HG03135 (cell line): ENCODE measurements at regions not wholly inside any gene's neighbourhood (a gene's known extent, or its start where the extent isn't known, plus 50 kb on each side); places are given as distances from the start of the nearest gene placed in this dataset.

Source experiments
- ATAC-seq: cut with Tn5 transposase; IDR thresholded peaks from one replicate; pipeline ENCODE4 v1.9.1; 2021; ENCODE audit warnings: mild to moderate bottlenecking, moderate library complexity; ENCODE audit not compliant: unreplicated experiment

GRCh38 chr1:238099871-238100270, 209.1 kb upstream of the ZP4 start:
- ATAC-seq: no peak

GRCh38 chr1:238089615-238090014, 198.9 kb upstream of the ZP4 start:
- ATAC-seq: no peak

GRCh38 chr1:238088560-238089290, 198.0 kb upstream of the ZP4 start:
- ATAC-seq: no peak

GRCh38 chr1:238073991-238074390, 183.3 kb upstream of the ZP4 start:
- ATAC-seq: no peak

GRCh38 chr1:238071061-238071460, 180.3 kb upstream of the ZP4 start:
- no peak for ATAC-seq

- ATAC-seq: no peak
Observed at GRCh38 chr1:238063454-238063853, 172.7 kb upstream of the ZP4 start.

- peak; percentile 51 for ATAC-seq
Observed at GRCh38 chr1:238061967-238062613, 171.4 kb upstream of the ZP4 start.

GRCh38 chr1:238060061-238060460, 169.3 kb upstream of the ZP4 start:
- no peak for ATAC-seq

- ATAC-seq: no peak
Observed at GRCh38 chr1:238052496-238053266, 162.0 kb upstream of the ZP4 start.

GRCh38 chr1:238029126-238029525, 138.4 kb upstream of the ZP4 start:
- no peak for ATAC-seq

- ATAC-seq: no peak
Observed at GRCh38 chr1:238027366-238027765, 136.6 kb upstream of the ZP4 start.

GRCh38 chr1:238023137-238023536, 132.4 kb upstream of the ZP4 start:
- no peak for ATAC-seq

- no peak for ATAC-seq
Observed at GRCh38 chr1:238018214-238018613, 127.5 kb upstream of the ZP4 start.

GRCh38 chr1:238006779-238007178, 116.1 kb upstream of the ZP4 start:
- no peak for ATAC-seq

GRCh38 chr1:238005116-238005515, 114.4 kb upstream of the ZP4 start:
- ATAC-seq: no peak

GRCh38 chr1:238001818-238002217, 111.1 kb upstream of the ZP4 start:
- no peak for ATAC-seq

GRCh38 chr1:237999426-238000052, 108.8 kb upstream of the ZP4 start:
- no peak for ATAC-seq

- ATAC-seq: no peak
Observed at GRCh38 chr1:237998581-237998980, 107.9 kb upstream of the ZP4 start.

- no peak for ATAC-seq
Observed at GRCh38 chr1:237983496-237983895, 92.8 kb upstream of the ZP4 start.

- no peak for ATAC-seq
Observed at GRCh38 chr1:237981223-237981622, 90.5 kb upstream of the ZP4 start.

GRCh38 chr1:237976331-237976730, 85.6 kb upstream of the ZP4 start:
- ATAC-seq: no peak
